ENCODE measurements at regions not wholly inside any gene's neighbourhood (a gene's known extent, or its start where the extent isn't known, plus 50 kb on each side); places are given as distances from the start of the nearest gene placed in this dataset.

DNA sequence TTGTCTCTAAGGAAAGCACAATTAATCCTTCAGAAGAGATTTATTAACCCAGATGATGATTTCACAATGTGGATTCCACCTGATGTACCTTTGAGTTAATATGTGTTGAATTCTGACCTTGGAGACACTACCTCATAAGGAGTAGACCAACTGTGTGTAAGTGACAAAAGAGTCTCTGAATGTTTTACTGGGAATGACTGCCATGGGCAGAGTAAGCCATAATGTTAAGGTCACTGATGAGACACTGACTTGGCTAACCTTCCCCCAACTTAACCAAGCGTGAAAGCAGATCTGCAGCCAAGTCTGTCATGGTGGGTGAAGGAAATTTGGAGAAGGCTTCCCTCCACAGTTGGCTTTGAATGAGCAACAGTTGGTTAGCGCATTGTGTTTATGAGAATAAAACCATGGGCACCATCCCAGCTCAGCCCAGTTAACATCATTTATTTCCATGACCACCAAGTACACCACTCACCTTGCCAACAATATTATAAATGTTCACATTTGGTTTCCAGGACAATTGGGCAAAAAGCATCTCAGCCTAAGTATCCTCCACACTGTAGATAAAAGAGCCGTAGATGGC, 618.5 kb downstream of the KCNJ2 start:
- DNase-seq = no peak
- Mint-ChIP-seq H3K36me3 (no peaks in the 10 kb centered on the region), H3K9me3 (peaks cover 0 to 8% (median 3%) of the 10 kb centered on the region in 8 donors), H3K4me1 (no peaks in the 10 kb centered on the region), H3K27ac (no peak overlapping the region), H3K4me3 (no peak overlapping the region), H3K27me3 (no peaks in the 10 kb centered on the region)
- Histone ChIP-seq H3K27me3 (ENCODE audit: insufficient read depth, low read length) (no peaks in the 10 kb centered on the region), H3K4me3 (ENCODE audit: low read length in 2 of 2) (no peak overlapping the region), H3K9me3 (ENCODE audit: control insufficient read depth in 1 of 2, low read length in 2 of 2) (no peaks in the 10 kb centered on the region), H3K27ac (ENCODE audit: low read depth, low read length) (no peak overlapping the region), H3K4me1 (ENCODE audit: insufficient read depth, low read length) (no peaks in the 10 kb centered on the region), H3K36me3 (ENCODE audit: insufficient read depth, low read length) (no peaks in the 10 kb centered on the region)
- ChIA-PET POLR2A (ENCODE audit: partially characterized antibody) (interaction anchor here (0.7 kb wide), 1 partner anchor 138 kb away, joined by 3 read pairs; no protein-coding TSS in a partner anchor), CTCF (ENCODE audit: partially characterized antibody) (no interaction called here)
- intact Hi-C loops (cut with micrococcal nuclease) = no loop called here

- peaks cover 0 to 14% (median 2%) of the 10 kb centered on the region in 8 donors for H3K9me3 Mint-ChIP-seq
- Histone ChIP-seq H3K4me1 (ENCODE audit: insufficient read depth, low read length) (no peaks in the 10 kb centered on the region), H3K27me3 (ENCODE audit: insufficient read depth, low read length) (no peaks in the 10 kb centered on the region), H3K36me3 (ENCODE audit: insufficient read depth, low read length) (no peaks in the 10 kb centered on the region), H3K9me3 (ENCODE audit: control insufficient read depth in 1 of 2, low read length in 2 of 2) (no peaks in the 10 kb centered on the region), H3K27ac (ENCODE audit: low read depth, low read length) (no peak overlapping the region), H3K4me3 (ENCODE audit: low read length in 2 of 2) (no peak overlapping the region)
- peaks cover 0 to 1% of the 10 kb centered on the region in 2 donors for H3K27me3 Mint-ChIP-seq
- no peak overlapping the region for H3K27ac Mint-ChIP-seq
- no peaks in the 10 kb centered on the region for H3K36me3 Mint-ChIP-seq
- CTCF ChIA-PET (ENCODE audit: partially characterized antibody) = no interaction called here
- POLR2A ChIA-PET (ENCODE audit: partially characterized antibody) = no interaction called here
- intact Hi-C loops (cut with micrococcal nuclease) = no loop called here
- H3K4me3 Mint-ChIP-seq = no peak overlapping the region
- no peaks in the 10 kb centered on the region for H3K4me1 Mint-ChIP-seq
- DNase-seq = no peak
Measured at GRCh38 chr17:70791748-70792443, 622.6 kb downstream of the KCNJ2 start.

- no peaks in the 10 kb centered on the region for H3K9me3 ChIP-seq (ENCODE audit: control insufficient read depth in 1 of 2, low read length in 2 of 2)
- H3K36me3 Mint-ChIP-seq = no peaks in the 10 kb centered on the region
- no peak overlapping the region for H3K27ac ChIP-seq (ENCODE audit: low read depth, low read length)
- no peaks in the 10 kb centered on the region for H3K27me3 ChIP-seq (ENCODE audit: insufficient read depth, low read length)
- H3K4me1 Mint-ChIP-seq = no peaks in the 10 kb centered on the region
- peaks cover 0 to 9% (median 1%) of the 10 kb centered on the region in 8 donors for H3K9me3 Mint-ChIP-seq
- no peaks in the 10 kb centered on the region for H3K36me3 ChIP-seq (ENCODE audit: insufficient read depth, low read length)
- POLR2A ChIA-PET (ENCODE audit: partially characterized antibody) = no interaction called here
- no peaks in the 10 kb centered on the region for H3K4me1 ChIP-seq (ENCODE audit: insufficient read depth, low read length)
- DNase-seq = no peak
- intact Hi-C loops (cut with micrococcal nuclease) = no loop called here
- H3K27ac Mint-ChIP-seq = no peak overlapping the region
- CTCF ChIA-PET (ENCODE audit: partially characterized antibody) = no interaction called here
- no peak overlapping the region for H3K4me3 Mint-ChIP-seq
- H3K27me3 Mint-ChIP-seq = peaks cover 0 to 1% of the 10 kb centered on the region in 2 donors
- no peak overlapping the region for H3K4me3 ChIP-seq (ENCODE audit: low read length in 2 of 2)
Measured at GRCh38 chr17:70794738-70795137, 625.4 kb downstream of the KCNJ2 start.

GRCh38 chr17:70795620-70796019, 626.3 kb downstream of the KCNJ2 start:
- Histone ChIP-seq H3K36me3 (ENCODE audit: insufficient read depth, low read length) (no peaks in the 10 kb centered on the region), H3K4me3 (ENCODE audit: low read length in 2 of 2) (no peak overlapping the region), H3K4me1 (ENCODE audit: insufficient read depth, low read length) (no peaks in the 10 kb centered on the region), H3K27ac (ENCODE audit: low read depth, low read length) (no peak overlapping the region), H3K27me3 (ENCODE audit: insufficient read depth, low read length) (no peaks in the 10 kb centered on the region), H3K9me3 (ENCODE audit: control insufficient read depth in 1 of 2, low read length in 2 of 2) (no peaks in the 10 kb centered on the region)
- H3K27ac Mint-ChIP-seq = no peak overlapping the region
- CTCF ChIA-PET (ENCODE audit: partially characterized antibody) = no interaction called here
- no peak for DNase-seq
- POLR2A ChIA-PET (ENCODE audit: partially characterized antibody) = no interaction called here
- H3K36me3 Mint-ChIP-seq = no peaks in the 10 kb centered on the region
- H3K4me3 Mint-ChIP-seq = no peak overlapping the region
- peaks cover 0 to 8% (median 1%) of the 10 kb centered on the region in 8 donors for H3K9me3 Mint-ChIP-seq
- no peaks in the 10 kb centered on the region for H3K4me1 Mint-ChIP-seq
- intact Hi-C loops (cut with micrococcal nuclease) = no loop called here
- H3K27me3 Mint-ChIP-seq = peaks cover 0 to 1% of the 10 kb centered on the region in 2 donors

GRCh38 chr17:70796757-70797156, 627.4 kb downstream of the KCNJ2 start:
- Histone ChIP-seq H3K9me3 (ENCODE audit: control insufficient read depth in 1 of 2, low read length in 2 of 2) (no peaks in the 10 kb centered on the region), H3K27ac (ENCODE audit: low read depth, low read length) (no peak overlapping the region), H3K4me3 (ENCODE audit: low read length in 2 of 2) (no peak overlapping the region), H3K4me1 (ENCODE audit: insufficient read depth, low read length) (no peaks in the 10 kb centered on the region), H3K27me3 (ENCODE audit: insufficient read depth, low read length) (no peaks in the 10 kb centered on the region), H3K36me3 (ENCODE audit: insufficient read depth, low read length) (no peaks in the 10 kb centered on the region)
- H3K36me3 Mint-ChIP-seq = no peaks in the 10 kb centered on the region
- CTCF ChIA-PET (ENCODE audit: partially characterized antibody) = no interaction called here
- peaks cover 0 to 1% of the 10 kb centered on the region in 2 donors for H3K27me3 Mint-ChIP-seq
- H3K4me1 Mint-ChIP-seq = no peaks in the 10 kb centered on the region
- H3K9me3 Mint-ChIP-seq = peaks cover 0 to 6% (median 1%) of the 10 kb centered on the region in 8 donors
- no peak overlapping the region for H3K27ac Mint-ChIP-seq
- intact Hi-C loops (cut with micrococcal nuclease) = no loop called here
- DNase-seq = no peak
- no peak overlapping the region for H3K4me3 Mint-ChIP-seq
- POLR2A ChIA-PET (ENCODE audit: partially characterized antibody) = no interaction called here

- Mint-ChIP-seq H3K36me3 (no peaks in the 10 kb centered on the region), H3K9me3 (peaks cover 0 to 6% (median 1%) of the 10 kb centered on the region in 8 donors), H3K27ac (no peak overlapping the region), H3K27me3 (peaks cover 0 to 1% of the 10 kb centered on the region in 2 donors), H3K4me3 (no peak overlapping the region), H3K4me1 (no peaks in the 10 kb centered on the region)
- DNase-seq = no peak
- no peaks in the 10 kb centered on the region for H3K36me3 ChIP-seq (ENCODE audit: insufficient read depth, low read length)
- H3K27ac ChIP-seq (ENCODE audit: low read depth, low read length) = no peak overlapping the region
- ChIA-PET CTCF (ENCODE audit: partially characterized antibody) (no interaction called here), POLR2A (ENCODE audit: partially characterized antibody) (no interaction called here)
- H3K27me3 ChIP-seq (ENCODE audit: insufficient read depth, low read length) = no peaks in the 10 kb centered on the region
- intact Hi-C loops (cut with micrococcal nuclease) = no loop called here
- no peaks in the 10 kb centered on the region for H3K4me1 ChIP-seq (ENCODE audit: insufficient read depth, low read length)
- no peaks in the 10 kb centered on the region for H3K9me3 ChIP-seq (ENCODE audit: control insufficient read depth in 1 of 2, low read length in 2 of 2)
- H3K4me3 ChIP-seq (ENCODE audit: low read length in 2 of 2) = no peak overlapping the region
Measured at GRCh38 chr17:70797166-70797565, 627.8 kb downstream of the KCNJ2 start.

GRCh38 chr17:70804161-70804560, 634.8 kb downstream of the KCNJ2 start:
- Mint-ChIP-seq H3K4me1 (no peaks in the 10 kb centered on the region), H3K4me3 (no peak overlapping the region), H3K36me3 (no peaks in the 10 kb centered on the region), H3K27ac (no peak overlapping the region), H3K27me3 (no peaks in the 10 kb centered on the region), H3K9me3 (peaks cover 0 to 4% (median 2%) of the 10 kb centered on the region in 8 donors)
- Histone ChIP-seq H3K27me3 (ENCODE audit: insufficient read depth, low read length) (no peaks in the 10 kb centered on the region), H3K36me3 (ENCODE audit: insufficient read depth, low read length) (no peaks in the 10 kb centered on the region), H3K4me3 (ENCODE audit: low read length in 2 of 2) (no peak overlapping the region), H3K4me1 (ENCODE audit: insufficient read depth, low read length) (no peaks in the 10 kb centered on the region), H3K9me3 (ENCODE audit: control insufficient read depth in 1 of 2, low read length in 2 of 2) (no peaks in the 10 kb centered on the region), H3K27ac (ENCODE audit: low read depth, low read length) (no peak overlapping the region)
- ChIA-PET CTCF (ENCODE audit: partially characterized antibody) (no interaction called here), POLR2A (ENCODE audit: partially characterized antibody) (no interaction called here)
- intact Hi-C loops (cut with micrococcal nuclease) = no loop called here
- DNase-seq = no peak

Data from CD4-positive, alpha-beta memory T cell (primary cell).